ENCODE measurements at regions not wholly inside any gene's neighbourhood (a gene's known extent, or its start where the extent isn't known, plus 50 kb on each side); places are given as distances from the start of the nearest gene placed in this dataset.

DNA sequence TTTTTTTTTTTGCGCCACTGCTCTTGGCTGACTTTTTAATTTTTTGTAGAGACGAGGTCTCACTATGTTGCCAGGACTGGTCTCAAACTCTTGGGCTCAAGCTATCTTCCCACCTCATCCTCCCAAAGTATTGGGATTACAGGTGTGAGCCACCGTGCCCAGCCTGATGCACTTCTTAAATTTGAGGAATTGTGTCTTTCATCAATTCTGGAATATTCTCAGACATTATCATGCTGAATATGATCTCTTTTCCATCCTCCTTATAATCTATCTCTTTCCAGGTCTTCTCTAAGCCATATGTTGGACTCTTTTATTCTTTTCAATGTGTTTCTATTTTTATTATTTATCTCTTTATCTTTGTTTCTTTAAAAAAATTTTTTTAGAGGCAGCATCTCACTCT, 196.2 kb upstream of the IER5L start:
- no peak overlapping the region for H3K4me3 ChIP-seq (ENCODE audit: low read depth, low read length)
- TF ChIP-seq CTCF (IDR thresholded peaks at IDR 0.05; ENCODE audit: borderline replicate concordance, insufficient read depth, low read depth, low read length): no peak

DNA sequence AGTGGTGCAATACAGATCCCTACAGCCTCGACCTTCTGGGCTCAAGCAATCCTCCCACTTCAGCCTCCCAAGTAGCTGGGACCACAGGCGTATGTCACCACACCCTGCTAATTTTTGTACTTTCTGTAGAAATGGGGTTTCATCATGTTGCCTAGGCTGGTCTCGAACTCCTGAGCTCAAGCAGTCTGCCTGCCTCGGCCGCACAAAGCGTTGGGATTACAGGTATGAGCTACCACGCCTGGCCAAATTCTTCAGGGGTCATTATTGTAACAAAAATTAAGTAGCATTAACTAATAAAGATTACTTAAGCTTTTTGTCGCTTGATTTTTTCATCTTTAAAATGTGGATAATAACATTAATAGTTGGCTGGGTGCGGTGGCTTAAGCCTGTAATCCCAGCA, 195.3 kb upstream of the IER5L start:
- no peak for TF ChIP-seq CTCF (IDR thresholded peaks at IDR 0.05; ENCODE audit: borderline replicate concordance, insufficient read depth, low read depth, low read length)
- H3K4me3 ChIP-seq (ENCODE audit: low read depth, low read length): no peak overlapping the region

DNA sequence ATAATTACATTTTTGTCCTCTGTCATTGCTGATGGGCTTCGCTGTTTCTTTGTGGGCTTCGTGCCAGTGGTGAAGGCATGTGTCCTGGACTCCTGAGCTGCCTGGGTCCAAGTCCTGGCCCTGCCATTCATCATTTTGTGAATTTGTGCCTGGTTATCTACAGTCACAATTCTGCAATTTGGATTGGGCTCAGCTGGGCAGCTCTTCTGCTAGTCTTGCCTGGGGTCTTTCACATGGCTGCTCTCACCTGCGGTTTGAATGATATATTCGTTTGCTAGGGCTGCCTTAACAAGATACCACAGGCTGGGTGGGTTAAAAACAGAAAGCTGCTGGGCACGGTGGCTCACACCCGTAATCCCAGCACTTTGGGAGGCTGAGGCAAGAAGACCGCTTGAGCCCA, 192.7 kb upstream of the IER5L start:
- H3K4me3 ChIP-seq (ENCODE audit: low read depth, low read length): no peak overlapping the region

GRCh38 chr9:129368444-129368978, 190.4 kb upstream of the IER5L start:
- TF ChIP-seq CTCF (IDR thresholded peaks at IDR 0.05; ENCODE audit: borderline replicate concordance, insufficient read depth, low read depth, low read length): no peak
- H3K4me3 ChIP-seq (ENCODE audit: low read depth, low read length): no peak overlapping the region

More for the DNA sequence above, 192.7 kb upstream of the IER5L start:
- no peak for TF ChIP-seq CTCF (IDR thresholded peaks at IDR 0.05; ENCODE audit: borderline replicate concordance, insufficient read depth, low read depth, low read length)

- no peak for TF ChIP-seq CTCF (IDR thresholded peaks at IDR 0.05; ENCODE audit: borderline replicate concordance, insufficient read depth, low read depth, low read length)
- no peak overlapping the region for H3K4me3 ChIP-seq (ENCODE audit: low read depth, low read length)
Measured at GRCh38 chr9:129367287-129367686, 189.2 kb upstream of the IER5L start.

DNA sequence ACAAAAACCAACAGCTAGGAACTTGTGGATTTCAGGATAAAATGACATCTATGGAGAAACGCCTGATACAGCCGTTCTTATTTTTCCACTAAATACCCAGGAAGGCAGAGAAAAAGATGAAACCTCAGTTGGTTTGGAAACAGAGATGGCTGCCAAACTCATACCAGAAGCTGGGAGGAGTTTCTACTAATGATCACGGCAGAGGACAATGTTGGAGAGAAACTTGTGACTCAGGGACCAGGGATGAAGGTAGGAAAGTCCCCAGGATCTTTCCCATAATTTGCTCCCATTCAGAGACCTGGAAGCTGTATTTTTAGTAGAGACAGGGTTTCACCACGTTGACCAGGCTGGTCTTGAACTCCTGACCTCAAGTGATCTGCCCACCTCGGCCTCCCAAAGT, 187.1 kb upstream of the IER5L start:
- H3K4me3 ChIP-seq (ENCODE audit: low read depth, low read length): no peak overlapping the region
- TF ChIP-seq CTCF (IDR thresholded peaks at IDR 0.05; ENCODE audit: borderline replicate concordance, insufficient read depth, low read depth, low read length): no peak

- H3K4me3 ChIP-seq (ENCODE audit: low read depth, low read length): no peak overlapping the region
- TF ChIP-seq CTCF (IDR thresholded peaks at IDR 0.05; ENCODE audit: borderline replicate concordance, insufficient read depth, low read depth, low read length): no peak
Measured at GRCh38 chr9:129363216-129363873, 185.3 kb upstream of the IER5L start.
